Fibroblast of lung (primary cell): ENCODE measurements at regions not wholly inside any gene's neighbourhood (a gene's known extent, or its start where the extent isn't known, plus 50 kb on each side); places are given as distances from the start of the nearest gene placed in this dataset.

Experiments
- EZH2 ChIP-seq: IDR thresholded peaks from 2 replicates; pipeline ENCODE4 v1.5.1; 2012; ENCODE audit warnings: low read length, control low read depth, mild to moderate bottlenecking; ENCODE audit errors: missing control alignments
- TF ChIP-seq, protein P1 (sequence below), 2 donors: IDR thresholded peaks in 1 of 2; conservative IDR thresholded peaks in 1 of 2; 1 replicate in 1 of 2; 2 replicates in 1 of 2; pipeline ENCODE4 v1.5.1; 2011 to 2012; ENCODE audit warnings: low read length in 2 of 2, control low read depth in 1 of 2, inconsistent platforms in 1 of 2, low read depth in 1 of 2, mild to moderate bottlenecking in 1 of 2

DNA sequence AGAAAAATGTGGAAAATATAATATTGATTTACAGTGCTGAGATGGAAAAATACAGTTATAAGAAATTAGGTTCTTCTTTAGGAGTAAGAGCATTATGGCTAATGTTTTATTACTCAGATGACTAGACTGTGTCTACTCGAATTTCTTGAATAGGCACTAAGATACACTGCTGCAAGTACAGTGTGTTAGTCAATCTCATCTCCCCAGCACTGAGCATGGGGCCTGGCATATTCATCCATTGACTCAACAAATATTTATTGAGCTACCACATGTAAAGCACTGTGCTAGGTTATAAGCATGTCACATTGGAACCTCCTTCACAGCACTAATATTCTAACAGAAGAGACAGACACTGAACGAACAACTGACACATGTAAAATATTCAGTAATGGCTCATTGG is 242.5 kb upstream of the GPC6 start:
- TF ChIP-seq, protein P1, sequence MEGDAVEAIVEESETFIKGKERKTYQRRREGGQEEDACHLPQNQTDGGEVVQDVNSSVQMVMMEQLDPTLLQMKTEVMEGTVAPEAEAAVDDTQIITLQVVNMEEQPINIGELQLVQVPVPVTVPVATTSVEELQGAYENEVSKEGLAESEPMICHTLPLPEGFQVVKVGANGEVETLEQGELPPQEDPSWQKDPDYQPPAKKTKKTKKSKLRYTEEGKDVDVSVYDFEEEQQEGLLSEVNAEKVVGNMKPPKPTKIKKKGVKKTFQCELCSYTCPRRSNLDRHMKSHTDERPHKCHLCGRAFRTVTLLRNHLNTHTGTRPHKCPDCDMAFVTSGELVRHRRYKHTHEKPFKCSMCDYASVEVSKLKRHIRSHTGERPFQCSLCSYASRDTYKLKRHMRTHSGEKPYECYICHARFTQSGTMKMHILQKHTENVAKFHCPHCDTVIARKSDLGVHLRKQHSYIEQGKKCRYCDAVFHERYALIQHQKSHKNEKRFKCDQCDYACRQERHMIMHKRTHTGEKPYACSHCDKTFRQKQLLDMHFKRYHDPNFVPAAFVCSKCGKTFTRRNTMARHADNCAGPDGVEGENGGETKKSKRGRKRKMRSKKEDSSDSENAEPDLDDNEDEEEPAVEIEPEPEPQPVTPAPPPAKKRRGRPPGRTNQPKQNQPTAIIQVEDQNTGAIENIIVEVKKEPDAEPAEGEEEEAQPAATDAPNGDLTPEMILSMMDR (conservative IDR thresholded peaks at IDR 0.05 in 1 of 2, IDR thresholded peaks at IDR 0.05 in 1 of 2; ENCODE audit: low read depth in 1 of 2, low read length in 2 of 2), result no peak
- no peak for TF ChIP-seq EZH2
